GM18508 (cell line): ENCODE measurements at regions not wholly inside any gene's neighbourhood (a gene's known extent, or its start where the extent isn't known, plus 50 kb on each side); places are given as distances from the start of the nearest gene placed in this dataset.

Experiments
- ATAC-seq: cut with Tn5 transposase; IDR thresholded peaks from one replicate; pipeline ENCODE4 v1.9.1; 2021; ENCODE audit warnings: moderate number of reproducible peaks; ENCODE audit not compliant: insufficient read depth, unreplicated experiment

GRCh38 chr22:34946339-34946985 is 119.5 kb upstream of the ISX start:
- no peak for ATAC-seq

- ATAC-seq = no peak
These were observed 115.5 kb upstream of the ISX start for GRCh38 chr22:34950489-34950888.

- ATAC-seq = no peak
These were observed 114.7 kb upstream of the ISX start for GRCh38 chr22:34951212-34951611.

- ATAC-seq = no peak
These were observed 106.0 kb upstream of the ISX start for GRCh38 chr22:34960005-34960404.

GRCh38 chr22:34966980-34967565 is 98.9 kb upstream of the ISX start:
- no peak for ATAC-seq

GRCh38 chr22:34969001-34969790 is 96.8 kb upstream of the ISX start:
- ATAC-seq = no peak

- ATAC-seq = no peak
These were observed 94.5 kb upstream of the ISX start for GRCh38 chr22:34971456-34971855.

GRCh38 chr22:34972191-34972897 is 93.6 kb upstream of the ISX start:
- ATAC-seq = no peak

- ATAC-seq = no peak
These were observed 92.9 kb upstream of the ISX start for GRCh38 chr22:34973016-34973415.

- ATAC-seq = no peak
These were observed 92.0 kb upstream of the ISX start for GRCh38 chr22:34973926-34974325.

- no peak for ATAC-seq
These were observed 90.2 kb upstream of the ISX start for GRCh38 chr22:34975721-34976120.

- no peak for ATAC-seq
These were observed 89.5 kb upstream of the ISX start for GRCh38 chr22:34976474-34976873.

- no peak for ATAC-seq
These were observed 89.1 kb upstream of the ISX start for GRCh38 chr22:34976886-34977285.

GRCh38 chr22:34986523-34986922 is 79.4 kb upstream of the ISX start:
- ATAC-seq = no peak

- no peak for ATAC-seq
These were observed 73.3 kb upstream of the ISX start for GRCh38 chr22:34992672-34993071.

GRCh38 chr22:34993548-34993947 is 72.4 kb upstream of the ISX start:
- no peak for ATAC-seq

- ATAC-seq = no peak
These were observed 68.2 kb upstream of the ISX start for GRCh38 chr22:34997633-34998299.

GRCh38 chr22:34998921-34999320 is 67.0 kb upstream of the ISX start:
- ATAC-seq = no peak

GRCh38 chr22:35008213-35008612 is 57.7 kb upstream of the ISX start:
- no peak for ATAC-seq

- ATAC-seq = no peak
These were observed 55.4 kb upstream of the ISX start for GRCh38 chr22:35010543-35010942.
